ENCODE measurements at regions not wholly inside any gene's neighbourhood (a gene's known extent, or its start where the extent isn't known, plus 50 kb on each side); places are given as distances from the start of the nearest gene placed in this dataset.
A peak's percentile ranks its signal among the peaks of the same experiment; 100 is the strongest.

DNA sequence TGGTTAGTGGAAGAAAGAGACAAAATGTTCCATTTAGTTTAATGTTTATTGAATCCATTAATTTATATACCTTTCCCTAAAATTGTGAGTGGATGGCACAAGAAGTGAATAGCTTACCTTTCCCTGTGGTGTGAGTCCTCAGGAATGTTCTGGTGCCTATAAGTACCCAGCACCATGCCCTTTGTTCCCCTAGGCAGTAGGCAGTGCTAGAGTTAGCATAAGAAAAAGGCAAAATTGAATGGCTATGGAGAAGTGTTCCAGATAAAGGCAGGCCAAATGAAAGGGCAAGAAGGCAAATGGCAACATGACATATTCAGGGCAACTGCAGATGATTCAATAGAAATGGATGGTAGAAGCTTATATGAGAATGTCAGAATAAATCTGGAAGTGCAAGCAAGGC is 370.8 kb upstream of the PTGER4 start:
- Histone ChIP-seq H3K27ac (ENCODE audit: low read length) (no peak overlapping the region), H3K27me3 (ENCODE audit: control insufficient read depth, insufficient read depth) (no peaks in the 10 kb centered on the region), H3K9me3 (ENCODE audit: control insufficient read depth, low read length) (peaks cover 2% of the 10 kb centered on the region), H3K4me3 (ENCODE audit: low read length) (no peak overlapping the region), H3K4me1 (ENCODE audit: control insufficient read depth, insufficient read depth, low read length) (no peaks in the 10 kb centered on the region)
- ATAC-seq (no peak), DNase-seq (no peak)
- intact Hi-C loops (cut with DNase I): no loop called here

- DNase-seq (no peak), ATAC-seq (no peak)
- Histone ChIP-seq H3K4me1 (ENCODE audit: control insufficient read depth, insufficient read depth, low read length) (no peaks in the 10 kb centered on the region), H3K9me3 (ENCODE audit: control insufficient read depth, low read length) (peaks cover 2% of the 10 kb centered on the region), H3K27me3 (ENCODE audit: control insufficient read depth, insufficient read depth) (no peaks in the 10 kb centered on the region), H3K4me3 (ENCODE audit: low read length) (no peak overlapping the region), H3K27ac (ENCODE audit: low read length) (no peak overlapping the region)
- intact Hi-C loops (cut with DNase I): no loop called here
Measured at GRCh38 chr5:40307920-40308319, 371.8 kb upstream of the PTGER4 start.

DNA sequence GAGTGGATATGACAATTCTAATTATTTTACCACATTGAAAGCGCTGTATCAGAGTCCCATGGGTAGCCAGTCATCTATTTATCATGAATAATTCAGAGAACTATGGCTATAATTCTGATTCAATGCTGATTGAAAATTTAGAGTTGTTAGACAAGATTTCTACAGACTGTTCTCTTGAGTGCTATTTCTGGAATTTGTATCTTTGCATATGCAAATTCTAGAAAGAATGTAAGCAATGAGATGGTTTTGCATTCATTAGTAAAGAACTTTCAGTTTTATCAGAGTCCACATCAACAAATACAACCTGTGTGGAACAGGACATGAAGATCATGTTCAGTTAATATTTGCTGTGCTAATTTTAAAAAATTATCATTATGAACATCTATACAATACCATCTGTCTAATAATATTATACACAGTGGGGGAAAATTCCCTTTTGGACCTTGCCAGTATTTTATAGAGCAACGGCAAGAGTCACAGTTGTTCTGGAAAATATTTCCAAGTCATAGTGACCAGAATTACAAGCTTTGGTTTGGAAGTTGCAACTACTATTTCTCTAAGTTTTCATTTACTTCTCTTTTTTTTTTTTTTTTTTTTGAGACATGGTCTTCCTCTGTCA is 372.7 kb upstream of the PTGER4 start:
- 77% methylated on average over 2 of the region's 2 CpGs for WGBS
- Histone ChIP-seq H3K27ac (ENCODE audit: low read length) (no peak overlapping the region), H3K9me3 (ENCODE audit: control insufficient read depth, low read length) (peaks cover 2% of the 10 kb centered on the region), H3K4me1 (ENCODE audit: control insufficient read depth, insufficient read depth, low read length) (no peaks in the 10 kb centered on the region), H3K4me3 (ENCODE audit: low read length) (no peak overlapping the region), H3K27me3 (ENCODE audit: control insufficient read depth, insufficient read depth) (no peaks in the 10 kb centered on the region)
- DNase-seq (no peak), ATAC-seq (no peak)
- intact Hi-C loops (cut with DNase I): no loop called here

DNA sequence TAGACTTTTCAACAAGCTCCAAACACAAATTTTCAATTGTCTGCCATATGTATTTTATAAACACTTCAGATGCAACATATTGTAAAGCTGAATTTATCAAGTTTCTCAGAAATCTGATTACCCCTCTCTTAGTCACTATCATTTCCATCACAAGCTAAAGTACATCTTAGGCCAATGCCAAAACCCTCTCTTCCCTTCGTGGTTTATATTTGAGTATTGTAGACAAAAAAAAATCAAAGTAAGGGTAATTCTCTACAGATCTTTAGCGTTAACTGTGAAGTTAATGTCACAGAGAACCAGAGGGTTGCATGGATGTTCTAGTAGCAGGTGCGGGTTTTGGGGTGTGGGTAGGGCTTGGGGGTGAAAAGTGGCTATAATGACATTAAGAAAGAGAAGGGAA is 387.7 kb upstream of the PTGER4 start:
- intact Hi-C loops (cut with DNase I): no loop called here
- DNase-seq (no peak), ATAC-seq (no peak)
- 88% methylated on average over 3 of the region's 3 CpGs for WGBS
- H3K9me3 ChIP-seq (ENCODE audit: control insufficient read depth, low read length): no peaks in the 10 kb centered on the region
- no peak overlapping the region for H3K4me3 ChIP-seq (ENCODE audit: low read length)
- H3K27ac ChIP-seq (ENCODE audit: low read length): no peak overlapping the region
- no peaks in the 10 kb centered on the region for H3K4me1 ChIP-seq (ENCODE audit: control insufficient read depth, insufficient read depth, low read length)
- no peaks in the 10 kb centered on the region for H3K27me3 ChIP-seq (ENCODE audit: control insufficient read depth, insufficient read depth)

DNA sequence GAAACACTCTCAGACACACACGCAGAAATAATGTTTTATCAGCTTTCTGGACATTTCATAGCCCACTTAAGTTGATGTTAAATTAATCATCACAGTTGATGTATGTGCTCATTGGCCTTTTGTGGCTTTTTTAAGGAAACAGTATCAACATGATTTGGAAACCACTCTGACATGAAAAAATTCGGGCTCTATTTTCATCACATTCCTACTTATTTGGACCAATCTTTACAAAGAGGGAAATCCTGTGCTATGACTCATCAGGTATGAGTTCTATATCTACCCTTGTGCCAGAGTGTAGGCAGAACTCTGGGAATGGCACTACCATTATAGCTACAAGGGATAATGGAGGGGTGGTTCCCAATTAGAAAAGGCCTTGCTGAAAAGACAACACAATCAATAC is 388.4 kb upstream of the PTGER4 start:
- Histone ChIP-seq H3K27ac (ENCODE audit: low read length) (no peak overlapping the region), H3K9me3 (ENCODE audit: control insufficient read depth, low read length) (no peaks in the 10 kb centered on the region), H3K27me3 (ENCODE audit: control insufficient read depth, insufficient read depth) (no peaks in the 10 kb centered on the region), H3K4me3 (ENCODE audit: low read length) (no peak overlapping the region), H3K4me1 (ENCODE audit: control insufficient read depth, insufficient read depth, low read length) (no peaks in the 10 kb centered on the region)
- WGBS: 65% methylated on average over 2 of the region's 2 CpGs
- intact Hi-C loops (cut with DNase I): no loop called here
- ATAC-seq: no peak
- DNase-seq: no peak

DNA sequence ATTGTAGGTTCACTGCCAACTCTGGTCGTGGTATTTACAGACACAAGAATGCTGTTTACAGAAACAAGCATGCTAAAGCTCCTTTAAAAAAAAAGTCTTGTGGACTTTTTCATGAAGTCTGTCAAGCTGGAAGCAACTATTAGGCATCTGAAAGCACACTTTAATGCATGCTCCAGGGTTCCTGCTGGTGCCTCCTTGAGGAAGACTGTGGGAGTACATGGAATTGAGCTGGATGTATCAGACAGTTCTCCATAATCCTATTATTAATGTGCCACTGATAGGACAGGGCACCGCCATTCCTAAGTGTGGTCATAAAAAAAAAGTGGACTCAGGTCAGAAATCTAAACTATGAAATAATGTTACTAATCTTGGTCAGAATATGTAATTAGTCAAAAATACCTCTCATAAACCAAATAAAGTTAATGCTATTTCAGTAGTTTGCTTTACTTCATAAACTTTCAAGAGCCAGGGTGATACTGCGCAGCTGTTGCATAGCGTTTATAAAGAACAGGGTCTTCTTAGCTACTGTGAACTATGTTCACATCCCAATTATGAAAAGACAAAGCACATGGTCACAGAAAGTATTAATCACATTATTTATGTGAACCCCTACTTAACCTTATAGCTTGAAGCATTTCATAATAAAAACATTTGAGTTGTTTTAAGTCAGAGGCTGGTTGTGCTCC is 390.8 kb upstream of the PTGER4 start:
- H3K27me3 ChIP-seq (ENCODE audit: control insufficient read depth, insufficient read depth): no peaks in the 10 kb centered on the region
- no peak overlapping the region for H3K27ac ChIP-seq (ENCODE audit: low read length)
- ATAC-seq: no peak
- no peaks in the 10 kb centered on the region for H3K9me3 ChIP-seq (ENCODE audit: control insufficient read depth, low read length)
- WGBS: 83% methylated on average over 4 of the region's 4 CpGs
- no peak for DNase-seq
- H3K4me3 ChIP-seq (ENCODE audit: low read length): no peak overlapping the region
- no peaks in the 10 kb centered on the region for H3K4me1 ChIP-seq (ENCODE audit: control insufficient read depth, insufficient read depth, low read length)
- intact Hi-C loops (cut with DNase I): no loop called here

GRCh38 chr5:40284863-40285262 is 394.9 kb upstream of the PTGER4 start:
- H3K27ac ChIP-seq (ENCODE audit: low read length): no peak overlapping the region
- 73% methylated on average over 3 of the region's 3 CpGs for WGBS
- no peaks in the 10 kb centered on the region for H3K4me1 ChIP-seq (ENCODE audit: control insufficient read depth, insufficient read depth, low read length)
- H3K4me3 ChIP-seq (ENCODE audit: low read length): no peak overlapping the region
- DNase-seq (no peak), ATAC-seq (no peak)
- peaks cover 2% of the 10 kb centered on the region for H3K9me3 ChIP-seq (ENCODE audit: control insufficient read depth, low read length)
- H3K27me3 ChIP-seq (ENCODE audit: control insufficient read depth, insufficient read depth): no peaks in the 10 kb centered on the region
- intact Hi-C loops (cut with DNase I): no loop called here

GRCh38 chr5:40278881-40279280 is 400.8 kb upstream of the PTGER4 start:
- ATAC-seq (no peak), DNase-seq (no peak)
- Histone ChIP-seq H3K27ac (ENCODE audit: low read length) (no peak overlapping the region), H3K4me3 (ENCODE audit: low read length) (no peak overlapping the region), H3K9me3 (ENCODE audit: control insufficient read depth, low read length) (peaks cover 6% of the 10 kb centered on the region), H3K4me1 (ENCODE audit: control insufficient read depth, insufficient read depth, low read length) (no peaks in the 10 kb centered on the region), H3K27me3 (ENCODE audit: control insufficient read depth, insufficient read depth) (no peaks in the 10 kb centered on the region)
- intact Hi-C loops (cut with DNase I): no loop called here
- WGBS: 62% methylated on average over 5 of the region's 5 CpGs

GRCh38 chr5:40277161-40277906 is 402.4 kb upstream of the PTGER4 start:
- ATAC-seq: no peak
- intact Hi-C loops (cut with DNase I): no loop called here
- 80% methylated on average over 4 of the region's 4 CpGs for whole genome bisulfite sequencing
- peaks cover 6% of the 10 kb centered on the region for H3K9me3 ChIP-seq (ENCODE audit: control insufficient read depth, low read length)
- H3K4me1 ChIP-seq (ENCODE audit: control insufficient read depth, insufficient read depth, low read length): no peaks in the 10 kb centered on the region
- no peaks in the 10 kb centered on the region for H3K27me3 ChIP-seq (ENCODE audit: control insufficient read depth, insufficient read depth)
- no peak for DNase-seq
- no peak overlapping the region for H3K4me3 ChIP-seq (ENCODE audit: low read length)
- no peak overlapping the region for H3K27ac ChIP-seq (ENCODE audit: low read length)

DNA sequence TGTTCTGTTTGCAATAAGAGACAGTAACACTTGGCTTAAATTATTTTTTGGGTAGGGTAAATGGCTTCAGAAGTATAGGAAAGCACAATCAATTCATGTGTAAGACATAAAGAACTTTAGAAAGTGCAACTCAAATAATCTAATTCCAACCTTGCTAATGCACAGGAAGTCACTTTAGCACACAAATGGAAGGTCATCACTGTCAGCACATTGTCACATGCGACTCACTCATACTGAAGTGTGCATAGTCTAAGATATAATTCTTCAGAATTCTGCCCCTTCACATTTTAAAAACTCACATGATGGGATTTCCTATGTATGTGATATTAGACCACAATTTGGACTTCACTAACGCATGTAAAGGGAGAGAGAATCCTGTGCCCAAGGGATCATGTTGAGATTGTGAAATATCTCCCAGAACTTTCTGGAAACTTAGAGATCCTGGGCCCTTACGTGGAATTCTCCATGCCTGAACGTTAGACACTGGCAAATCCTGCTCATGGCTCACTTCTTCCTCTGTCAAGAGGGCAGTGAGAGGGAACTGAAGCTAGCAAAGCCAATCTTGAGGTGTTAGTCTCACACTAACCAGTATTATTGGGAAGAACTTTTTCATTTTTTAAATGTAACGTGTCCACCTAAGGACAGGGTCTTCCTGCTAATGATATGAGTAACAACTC is 403.2 kb upstream of the PTGER4 start:
- H3K4me3 ChIP-seq (ENCODE audit: low read length): no peak overlapping the region
- ATAC-seq (no peak), DNase-seq (no peak)
- H3K27me3 ChIP-seq (ENCODE audit: control insufficient read depth, insufficient read depth): no peaks in the 10 kb centered on the region
- peaks cover 6% of the 10 kb centered on the region for H3K9me3 ChIP-seq (ENCODE audit: control insufficient read depth, low read length)
- H3K4me1 ChIP-seq (ENCODE audit: control insufficient read depth, insufficient read depth, low read length): no peaks in the 10 kb centered on the region
- intact Hi-C loops (cut with DNase I): no loop called here
- no peak overlapping the region for H3K27ac ChIP-seq (ENCODE audit: low read length)
- 80% methylated on average over 5 of the region's 5 CpGs for WGBS

DNA sequence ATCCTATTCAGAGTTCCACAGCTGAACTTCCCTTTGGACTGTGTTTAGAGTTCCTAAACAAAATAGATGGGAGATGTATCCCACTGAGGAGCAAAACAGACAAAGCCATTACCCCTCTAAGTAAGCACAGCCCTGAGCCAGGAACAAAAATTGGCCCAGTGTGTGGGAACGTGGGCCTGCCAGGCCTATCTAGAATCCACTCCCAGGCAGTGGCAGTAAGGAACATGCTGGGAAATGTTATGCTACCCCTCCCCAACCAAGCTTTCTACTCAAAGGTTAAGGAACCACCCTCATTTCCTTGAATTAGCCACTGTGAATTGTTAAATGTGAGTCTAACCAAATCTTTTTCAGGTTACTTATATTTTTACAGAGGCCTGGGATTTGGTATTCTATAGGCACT is 405.1 kb upstream of the PTGER4 start:
- no peak overlapping the region for H3K27ac ChIP-seq (ENCODE audit: low read length)
- H3K4me1 ChIP-seq (ENCODE audit: control insufficient read depth, insufficient read depth, low read length): no peaks in the 10 kb centered on the region
- H3K4me3 ChIP-seq (ENCODE audit: low read length): no peak overlapping the region
- ATAC-seq: peak; percentile 41 to 63
- intact Hi-C loops (cut with DNase I): no loop called here
- DNase-seq: peak in 1 of 3 donors; percentile 21
- no peaks in the 10 kb centered on the region for H3K27me3 ChIP-seq (ENCODE audit: control insufficient read depth, insufficient read depth)
- WGBS: 41% methylated on average over 1 of the region's 1 CpG
- peaks cover 4% of the 10 kb centered on the region for H3K9me3 ChIP-seq (ENCODE audit: control insufficient read depth, low read length)

Data from right cardiac atrium (tissue), 5 donors.